Right atrium auricular region (tissue), 2 donors: ENCODE measurements at regions not wholly inside any gene's neighbourhood (a gene's known extent, or its start where the extent isn't known, plus 50 kb on each side); places are given as distances from the start of the nearest gene placed in this dataset.
"Not testable (repeated sequence)": the region's sequence is repeated elsewhere in the genome, so short reads cannot be mapped to it uniquely, and the experiment has no call there.

Experiments
- DNase-seq: peaks from one replicate; pipeline ENCODE4 v3.0.0-alpha.2; 2019; ENCODE audit warnings: low spot score
- H3K27ac ChIP-seq, 2 donors: fragments of 200-600 bp; sonication (generic); 1 replicate in 1 of 2; 2 replicates in 1 of 2; pipeline ENCODE4 v1.5.1; 2016 to 2019
- H3K27me3 ChIP-seq, 2 donors: fragments of 200-600 bp; sonication (generic); one replicate each; pipeline versions ENCODE4 v1.5.1 to v1.6.0; 2017 to 2019
- H3K36me3 ChIP-seq: fragments of 200-600 bp; sonication (generic); one replicate; pipeline ENCODE4 v1.5.1; 2016
- H3K4me1 ChIP-seq, 2 donors: fragments of 200-600 bp; sonication (generic); one replicate each; pipeline versions ENCODE4 v1.5.1 to v1.6.0; 2017 to 2019
- H3K4me3 ChIP-seq, 2 donors: fragments of 200-600 bp; sonication (generic); 1 replicate in 1 of 2; 2 replicates in 1 of 2; pipeline ENCODE4 v1.5.1; 2017 to 2019; ENCODE audit warnings: mild to moderate bottlenecking in 1 of 2, moderate library complexity in 1 of 2
- H3K9me3 ChIP-seq, 2 donors: fragments of 200-600 bp; sonication (generic); one replicate each; pipeline ENCODE4 v1.5.1; 2019
- TF ChIP-seq, protein P1 (sequence below), 2 donors: fragments of 200-600 bp; sonication (generic); IDR thresholded peaks; one replicate each; pipeline ENCODE4 v1.5.1; 2019; ENCODE audit warnings: antibody characterized with exemption in 2 of 2

DNA sequence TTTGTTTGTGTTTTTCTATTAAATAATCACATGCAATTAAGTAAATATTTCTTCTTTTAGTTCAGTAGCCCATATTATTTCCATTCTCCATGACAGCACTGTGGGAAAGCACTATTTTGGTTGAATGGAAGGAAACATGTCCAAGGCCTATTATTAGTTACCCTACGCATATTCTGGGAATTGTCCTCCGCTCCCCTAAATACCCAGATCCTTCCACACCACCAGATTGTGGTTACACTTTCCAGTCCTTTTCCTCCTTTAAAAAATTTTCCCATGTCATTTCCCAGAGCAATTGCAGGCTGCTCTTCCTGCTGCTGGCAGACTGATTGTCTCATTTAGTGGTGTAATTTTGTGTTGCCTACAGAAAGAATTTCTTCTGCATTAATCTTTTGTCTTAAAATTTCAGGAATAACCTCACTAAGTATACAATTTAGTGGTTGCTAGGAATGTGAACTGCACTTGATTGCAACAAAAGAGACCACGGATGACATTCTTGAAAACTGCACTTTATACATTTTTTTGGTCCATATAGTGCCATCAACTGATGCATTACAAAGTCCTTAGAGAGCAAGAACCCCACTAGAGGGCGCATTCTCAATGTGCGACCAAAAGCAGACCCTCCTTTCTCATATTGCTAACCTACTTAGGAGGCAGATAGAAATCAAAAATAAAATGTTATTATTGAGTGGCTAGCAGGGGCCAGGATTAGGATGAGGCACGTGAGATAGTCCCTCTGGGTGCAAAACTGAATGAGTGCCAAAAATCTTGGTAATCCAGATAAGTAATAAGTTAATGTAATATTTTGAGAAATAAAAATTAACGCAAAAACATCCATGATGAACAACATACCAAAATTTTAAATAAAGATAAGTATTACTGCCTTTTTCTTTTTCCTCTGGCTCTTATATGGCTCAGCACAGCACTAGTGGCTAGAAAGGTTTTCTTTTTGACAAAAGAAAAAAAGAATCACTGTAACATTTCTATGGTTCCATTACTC is 98.8 kb upstream of the IQCM start:
- no peaks in the 10 kb centered on the region for H3K36me3 ChIP-seq
- TF ChIP-seq, protein P1, sequence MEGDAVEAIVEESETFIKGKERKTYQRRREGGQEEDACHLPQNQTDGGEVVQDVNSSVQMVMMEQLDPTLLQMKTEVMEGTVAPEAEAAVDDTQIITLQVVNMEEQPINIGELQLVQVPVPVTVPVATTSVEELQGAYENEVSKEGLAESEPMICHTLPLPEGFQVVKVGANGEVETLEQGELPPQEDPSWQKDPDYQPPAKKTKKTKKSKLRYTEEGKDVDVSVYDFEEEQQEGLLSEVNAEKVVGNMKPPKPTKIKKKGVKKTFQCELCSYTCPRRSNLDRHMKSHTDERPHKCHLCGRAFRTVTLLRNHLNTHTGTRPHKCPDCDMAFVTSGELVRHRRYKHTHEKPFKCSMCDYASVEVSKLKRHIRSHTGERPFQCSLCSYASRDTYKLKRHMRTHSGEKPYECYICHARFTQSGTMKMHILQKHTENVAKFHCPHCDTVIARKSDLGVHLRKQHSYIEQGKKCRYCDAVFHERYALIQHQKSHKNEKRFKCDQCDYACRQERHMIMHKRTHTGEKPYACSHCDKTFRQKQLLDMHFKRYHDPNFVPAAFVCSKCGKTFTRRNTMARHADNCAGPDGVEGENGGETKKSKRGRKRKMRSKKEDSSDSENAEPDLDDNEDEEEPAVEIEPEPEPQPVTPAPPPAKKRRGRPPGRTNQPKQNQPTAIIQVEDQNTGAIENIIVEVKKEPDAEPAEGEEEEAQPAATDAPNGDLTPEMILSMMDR (IDR thresholded peaks at IDR 0.05), result peak in 1 of 2 donors; percentile 59
- H3K4me3 ChIP-seq, result no peak overlapping the region
- DNase-seq, result no peak
- no peaks in the 10 kb centered on the region for H3K9me3 ChIP-seq
- H3K4me1 ChIP-seq, result no peaks in the 10 kb centered on the region
- H3K27ac ChIP-seq, result no peak overlapping the region
- H3K27me3 ChIP-seq, result no peaks in the 10 kb centered on the region

DNA sequence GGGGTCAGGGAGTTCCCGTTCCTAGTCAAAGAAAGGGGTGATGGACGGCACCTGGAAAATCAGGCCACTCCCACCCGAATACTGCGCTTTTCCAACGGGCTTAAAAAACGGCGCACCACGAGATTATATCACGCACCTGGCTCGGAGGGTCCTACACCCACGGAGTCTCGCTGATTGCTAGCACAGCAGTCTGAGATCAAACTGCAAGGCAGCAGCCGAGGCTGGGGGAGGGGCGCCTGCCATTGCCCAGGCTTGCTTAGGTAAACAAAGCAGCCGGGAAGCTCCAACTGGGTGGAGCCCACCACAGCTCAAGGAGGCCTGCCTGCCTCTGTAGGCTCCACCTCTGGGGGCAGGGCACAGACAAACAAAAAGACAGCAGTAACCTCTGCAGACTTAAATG is 100.1 kb upstream of the IQCM start:
- DNase-seq, H3K4me3 ChIP-seq, H3K27me3 ChIP-seq, H3K27ac ChIP-seq, H3K9me3 ChIP-seq, H3K4me1 ChIP-seq, H3K36me3 ChIP-seq: not testable (repeated sequence)

DNA sequence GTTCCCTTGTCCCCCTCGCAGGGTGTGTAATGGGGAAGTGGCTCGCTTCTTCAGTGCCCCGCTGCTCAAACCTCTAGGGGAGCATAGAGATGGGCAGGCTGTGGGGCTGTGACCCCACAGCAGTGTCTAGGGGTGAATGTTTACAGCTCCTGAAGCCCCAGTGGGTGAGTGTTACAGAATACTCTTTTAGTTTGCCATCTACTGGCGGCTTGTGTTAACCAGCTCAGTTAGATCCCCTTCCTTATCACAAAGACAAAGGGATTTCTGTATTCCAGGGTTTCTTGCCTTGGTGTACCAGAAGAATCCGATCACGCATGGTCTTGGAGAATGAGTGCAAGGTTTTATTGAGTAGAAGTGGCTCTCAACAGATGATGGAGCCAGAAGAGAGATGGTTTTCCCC is 108.1 kb upstream of the IQCM start:
- no peak for DNase-seq
- no peaks in the 10 kb centered on the region for H3K36me3 ChIP-seq
- no peaks in the 10 kb centered on the region for H3K9me3 ChIP-seq
- no peak overlapping the region for H3K4me3 ChIP-seq
- TF ChIP-seq, protein P1 (IDR thresholded peaks at IDR 0.05), result no peak
- H3K27me3 ChIP-seq, result no peaks in the 10 kb centered on the region
- H3K4me1 ChIP-seq, result no peaks in the 10 kb centered on the region
- H3K27ac ChIP-seq, result no peak overlapping the region

DNA sequence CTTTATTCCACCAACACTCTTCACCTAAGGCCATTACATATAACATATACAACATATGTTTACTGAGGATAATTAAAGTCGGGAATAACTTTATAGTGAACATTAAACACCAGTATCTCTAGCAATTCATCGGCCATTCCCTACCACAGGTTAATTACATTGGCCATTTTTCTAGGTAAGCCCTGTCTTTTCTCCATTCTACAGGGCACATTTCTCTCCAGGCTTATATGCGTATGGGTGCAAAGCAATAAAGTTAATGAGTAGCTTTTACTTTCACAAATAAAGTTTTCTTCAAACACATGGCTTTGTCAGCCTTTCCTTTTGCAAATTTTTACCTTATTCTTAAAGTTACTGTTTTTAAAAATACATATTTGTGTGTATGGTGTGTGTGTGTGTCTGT is 111.9 kb upstream of the IQCM start:
- TF ChIP-seq, protein P1 (IDR thresholded peaks at IDR 0.05), result no peak
- Histone ChIP-seq H3K9me3 (no peaks in the 10 kb centered on the region), H3K27ac (no peak overlapping the region), H3K27me3 (no peaks in the 10 kb centered on the region), H3K36me3 (no peaks in the 10 kb centered on the region), H3K4me1 (no peaks in the 10 kb centered on the region), H3K4me3 (no peak overlapping the region)
- DNase-seq, result no peak

DNA sequence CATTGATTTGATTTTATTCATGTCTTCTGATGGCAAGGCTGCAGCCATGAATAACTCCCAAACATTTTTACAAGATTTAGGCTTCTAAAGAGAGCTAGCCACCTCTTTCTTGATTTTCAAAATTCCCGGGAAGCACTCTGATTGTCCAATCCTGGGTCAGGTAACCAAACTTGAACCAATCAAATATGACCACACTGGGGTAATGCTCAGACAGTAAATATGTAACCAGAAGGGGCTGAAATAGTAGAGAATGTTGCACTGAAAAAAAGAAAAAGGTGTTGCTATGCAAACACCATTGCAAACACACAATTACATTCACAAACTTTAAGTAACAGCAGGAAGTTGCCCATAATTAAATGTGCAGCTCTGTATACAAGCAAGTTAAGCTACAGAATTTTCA is 112.9 kb upstream of the IQCM start:
- no peaks in the 10 kb centered on the region for H3K9me3 ChIP-seq
- no peak overlapping the region for H3K4me3 ChIP-seq
- no peaks in the 10 kb centered on the region for H3K27me3 ChIP-seq
- TF ChIP-seq, protein P1 (IDR thresholded peaks at IDR 0.05), result no peak
- H3K27ac ChIP-seq, result no peak overlapping the region
- no peaks in the 10 kb centered on the region for H3K4me1 ChIP-seq
- DNase-seq, result no peak
- H3K36me3 ChIP-seq, result no peaks in the 10 kb centered on the region

DNA sequence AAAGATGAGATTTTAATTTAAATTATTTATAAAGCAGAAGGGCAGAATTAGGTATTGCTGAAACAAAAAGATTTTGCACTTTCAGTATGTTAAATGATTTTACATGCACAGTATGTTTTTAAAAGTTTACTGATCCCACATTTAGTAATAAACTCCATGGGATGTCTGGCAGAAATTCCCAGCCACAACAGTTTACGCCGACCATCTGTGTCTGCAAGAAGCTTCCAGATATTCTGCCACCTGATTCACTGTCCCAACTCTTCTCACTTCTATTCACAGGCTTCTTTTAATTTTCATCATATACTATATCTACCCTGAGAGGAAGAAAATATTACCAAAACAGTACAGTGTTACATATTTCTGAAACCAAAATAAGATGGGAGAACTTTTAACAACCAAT is 115.8 kb upstream of the IQCM start:
- Histone ChIP-seq H3K36me3 (no peaks in the 10 kb centered on the region), H3K4me3 (no peak overlapping the region), H3K4me1 (no peaks in the 10 kb centered on the region), H3K27me3 (no peaks in the 10 kb centered on the region), H3K27ac (no peak overlapping the region), H3K9me3 (no peaks in the 10 kb centered on the region)
- no peak for DNase-seq
- TF ChIP-seq, protein P1 (IDR thresholded peaks at IDR 0.05), result no peak
